GM18858 (cell line): ENCODE measurements at regions not wholly inside any gene's neighbourhood (a gene's known extent, or its start where the extent isn't known, plus 50 kb on each side); places are given as distances from the start of the nearest gene placed in this dataset.
"Not testable (repeated sequence)": the region's sequence is repeated elsewhere in the genome, so short reads cannot be mapped to it uniquely, and the experiment has no call there.

Source experiments
- ATAC-seq: cut with Tn5 transposase; IDR thresholded peaks from one replicate; pipeline ENCODE4 v1.9.1; 2021; ENCODE audit not compliant: unreplicated experiment

GRCh38 chr2:234166531-234166930 lies 116.0 kb downstream of the SPP2 start:
- ATAC-seq = no peak

GRCh38 chr2:234165421-234165820 lies 114.9 kb downstream of the SPP2 start:
- no peak for ATAC-seq

GRCh38 chr2:234164493-234165413 lies 114.3 kb downstream of the SPP2 start:
- ATAC-seq = no peak

GRCh38 chr2:234163510-234164045 lies 113.1 kb downstream of the SPP2 start:
- no peak for ATAC-seq

GRCh38 chr2:234162861-234163260 lies 112.4 kb downstream of the SPP2 start:
- no peak for ATAC-seq

GRCh38 chr2:234161932-234162331 lies 111.4 kb downstream of the SPP2 start:
- no peak for ATAC-seq

GRCh38 chr2:234158812-234159211 lies 108.3 kb downstream of the SPP2 start:
- no peak for ATAC-seq

- ATAC-seq = no peak
These were observed 107.5 kb downstream of the SPP2 start for GRCh38 chr2:234157817-234158588.

GRCh38 chr2:234156326-234156725 lies 105.8 kb downstream of the SPP2 start:
- no peak for ATAC-seq

- not testable (repeated sequence) for ATAC-seq
These were observed 102.3 kb downstream of the SPP2 start for GRCh38 chr2:234152835-234153234.

GRCh38 chr2:234147335-234147861 lies 96.9 kb downstream of the SPP2 start:
- ATAC-seq = no peak

GRCh38 chr2:234146087-234146826 lies 95.8 kb downstream of the SPP2 start:
- ATAC-seq = no peak

- ATAC-seq = no peak
These were observed 95.0 kb downstream of the SPP2 start for GRCh38 chr2:234145511-234145910.

GRCh38 chr2:234145057-234145456 lies 94.6 kb downstream of the SPP2 start:
- no peak for ATAC-seq

GRCh38 chr2:234143896-234144295 lies 93.4 kb downstream of the SPP2 start:
- ATAC-seq = no peak

- ATAC-seq = no peak
These were observed 92.0 kb downstream of the SPP2 start for GRCh38 chr2:234142530-234142929.

GRCh38 chr2:234139755-234140154 lies 89.3 kb downstream of the SPP2 start:
- ATAC-seq = no peak

- no peak for ATAC-seq
These were observed 88.3 kb downstream of the SPP2 start for GRCh38 chr2:234138836-234139235.

GRCh38 chr2:234137400-234138014 lies 87.0 kb downstream of the SPP2 start:
- ATAC-seq = no peak

GRCh38 chr2:234136461-234136860 lies 86.0 kb downstream of the SPP2 start:
- ATAC-seq = no peak
